HG03432 (cell line): ENCODE measurements at regions not wholly inside any gene's neighbourhood (a gene's known extent, or its start where the extent isn't known, plus 50 kb on each side); places are given as distances from the start of the nearest gene placed in this dataset.

ENCODE experiments used
- ATAC-seq: cut with Tn5 transposase; IDR thresholded peaks from one replicate; pipeline ENCODE4 v1.9.1; 2021; ENCODE audit warnings: mild to moderate bottlenecking, moderate library complexity; ENCODE audit not compliant: unreplicated experiment

GRCh38 chr15:93223803-93224202 is 134.8 kb upstream of the RGMA start:
- ATAC-seq = peak; percentile 79

DNA sequence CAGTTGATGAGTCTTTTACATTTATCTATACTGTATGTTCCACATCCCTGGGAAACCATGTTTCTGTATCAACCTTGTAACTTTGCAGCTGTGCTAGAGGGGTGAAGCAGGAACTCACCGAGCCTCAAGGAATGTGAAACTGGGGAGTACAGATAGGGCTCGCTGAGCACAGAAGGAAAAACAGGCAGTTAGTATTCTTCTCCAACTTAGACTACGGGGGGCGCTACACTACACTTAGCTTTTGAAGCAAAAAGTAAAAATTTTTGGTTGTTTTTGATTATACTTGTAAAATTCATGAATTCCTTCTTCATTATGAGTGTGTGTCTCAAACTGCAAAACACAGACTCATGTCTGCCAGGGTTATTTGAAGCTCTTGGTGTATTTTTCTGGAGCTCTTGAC is 132.7 kb upstream of the RGMA start:
- ATAC-seq = no peak

DNA sequence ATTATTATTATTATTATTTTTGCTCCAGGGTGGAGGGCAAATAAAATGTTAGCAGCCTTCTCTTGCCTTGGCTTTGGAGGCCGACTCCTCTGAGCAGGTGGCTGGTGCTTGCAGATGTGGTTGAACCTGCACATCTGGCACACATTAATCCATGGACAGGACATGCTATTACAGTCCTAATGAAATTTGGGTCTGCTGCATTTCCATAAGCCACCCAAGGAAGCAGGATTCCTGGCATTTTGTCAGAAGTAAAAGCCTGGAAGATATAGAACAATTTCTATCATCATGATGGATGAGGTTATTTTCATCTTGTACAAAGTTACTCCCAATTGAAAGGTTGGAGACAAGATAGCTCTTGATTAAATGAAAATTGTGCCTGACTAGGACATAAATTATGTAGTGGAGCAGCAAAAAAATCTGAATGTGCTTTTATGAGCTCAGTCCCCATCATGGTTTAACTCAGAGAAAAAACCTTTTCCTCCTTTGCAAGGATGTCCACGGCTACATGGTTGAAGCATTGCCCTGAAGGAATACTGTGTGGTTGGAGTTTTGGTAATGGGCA is 130.9 kb upstream of the RGMA start:
- no peak for ATAC-seq

GRCh38 chr15:93217343-93217742 is 128.3 kb upstream of the RGMA start:
- ATAC-seq = no peak

GRCh38 chr15:93214106-93214505 is 125.1 kb upstream of the RGMA start:
- no peak for ATAC-seq

DNA sequence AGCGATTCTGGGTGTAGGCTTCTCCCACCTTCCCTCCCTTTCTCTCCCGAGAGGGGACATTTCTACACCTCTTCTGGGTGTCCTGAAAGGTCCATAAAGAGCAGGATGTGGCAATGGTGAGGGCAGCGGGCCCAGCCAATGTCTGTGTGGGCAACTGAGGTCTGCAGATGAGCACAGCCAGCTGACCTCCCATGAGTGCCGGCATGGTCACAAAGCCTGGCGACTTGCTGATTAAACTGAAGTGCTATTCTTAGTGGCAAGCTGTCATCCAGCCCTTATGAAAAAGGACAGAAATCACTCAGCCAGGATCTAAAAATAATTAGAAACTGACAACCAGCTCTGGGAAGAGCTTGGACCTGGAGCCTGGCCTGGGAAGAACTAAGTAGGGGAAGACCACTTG is 124.3 kb upstream of the RGMA start:
- no peak for ATAC-seq

- no peak for ATAC-seq
These were observed 123.6 kb upstream of the RGMA start for GRCh38 chr15:93212578-93212977.

DNA sequence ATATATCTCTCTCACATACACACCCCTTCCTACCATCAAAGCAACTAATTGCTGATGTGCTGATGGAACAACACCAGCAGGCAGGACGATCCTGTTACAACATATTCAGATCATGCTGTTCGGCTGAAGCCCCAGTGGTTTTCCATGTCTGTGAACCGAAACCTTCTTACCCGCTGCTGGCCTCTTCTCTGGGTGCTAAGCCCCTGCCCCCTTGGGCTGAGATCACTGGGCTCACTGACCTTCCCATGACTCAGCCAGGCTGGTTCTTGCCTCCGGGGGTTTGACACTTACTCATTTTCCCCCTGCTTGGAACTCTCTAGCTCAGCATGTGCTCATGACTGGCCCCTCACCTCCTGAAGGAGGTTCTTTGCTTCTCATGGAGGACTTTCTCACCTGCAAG is 122.0 kb upstream of the RGMA start:
- no peak for ATAC-seq

DNA sequence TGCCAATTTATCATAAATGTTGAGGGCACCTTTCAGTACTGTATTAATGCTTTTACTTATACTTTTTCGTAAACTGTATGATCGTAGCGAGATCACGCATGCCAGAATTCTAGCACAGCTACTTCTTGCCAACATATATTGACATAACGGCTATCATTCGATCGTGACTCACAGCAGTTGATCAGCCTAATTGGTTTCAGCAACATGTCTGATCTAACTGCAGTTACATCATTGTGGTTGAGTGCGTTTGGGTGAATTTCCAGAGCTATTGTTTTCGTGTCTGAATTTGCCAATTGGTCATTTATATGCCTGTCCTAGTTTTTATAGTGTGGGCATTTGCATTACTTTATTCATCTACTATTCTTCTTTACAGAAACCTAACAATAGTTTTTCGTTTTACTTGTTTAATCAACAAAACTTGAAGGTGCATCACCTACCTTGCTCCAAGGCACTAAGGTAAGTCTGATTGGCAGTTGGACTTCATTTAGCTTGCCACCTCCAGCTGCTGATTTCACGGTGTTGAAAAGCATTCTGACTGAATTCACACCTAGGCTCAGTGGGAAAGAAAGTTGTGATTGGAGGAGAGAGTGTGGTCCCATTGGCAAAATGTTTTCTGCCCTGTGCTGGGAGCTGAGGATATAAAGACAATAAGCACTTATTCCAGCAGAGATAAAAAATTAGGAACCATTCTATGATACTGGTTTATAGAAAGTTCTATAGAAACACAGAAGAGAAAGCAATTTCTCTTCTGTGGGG is 120.9 kb upstream of the RGMA start:
- no peak for ATAC-seq

DNA sequence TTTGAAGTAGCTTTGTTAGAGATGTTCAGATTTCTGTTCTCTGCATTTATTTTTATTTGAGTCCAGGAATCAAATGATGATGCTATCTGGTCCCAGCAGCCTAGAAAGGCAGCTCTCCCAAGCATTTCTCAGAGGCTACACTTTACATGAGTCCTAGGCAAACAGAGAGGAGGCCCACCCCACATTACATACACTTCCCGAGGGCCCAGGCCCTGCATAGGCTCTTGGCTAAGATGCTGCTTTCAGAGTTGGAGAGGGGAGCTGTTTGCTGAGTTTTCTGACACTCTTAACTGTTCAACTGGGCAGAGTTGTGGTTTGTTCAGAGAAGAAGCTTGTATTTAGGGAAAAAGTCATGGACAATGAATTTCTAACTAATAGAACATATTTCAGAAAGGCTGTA is 117.9 kb upstream of the RGMA start:
- ATAC-seq = no peak

- ATAC-seq = no peak
These were observed 116.4 kb upstream of the RGMA start for GRCh38 chr15:93205413-93205812.

DNA sequence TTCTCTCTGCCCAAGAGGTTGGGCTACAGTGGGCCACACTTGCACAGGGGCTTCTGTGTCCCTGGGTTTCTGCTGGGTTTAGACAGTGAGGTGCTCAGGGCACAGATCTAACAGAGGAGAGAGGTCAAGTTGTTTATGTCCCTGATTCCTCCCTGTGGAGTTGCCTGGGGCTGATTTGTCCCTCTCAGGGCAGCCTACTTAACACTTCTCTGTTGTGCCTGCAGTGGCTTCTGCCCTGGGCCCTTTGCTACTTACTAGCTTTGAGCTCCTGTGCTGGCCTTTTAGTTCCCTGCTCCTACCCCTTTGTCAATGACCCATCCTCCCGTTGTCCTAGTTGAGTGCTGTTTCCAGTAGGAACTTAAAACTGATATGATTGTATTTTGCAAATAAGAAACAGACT is 114.0 kb upstream of the RGMA start:
- ATAC-seq = no peak

GRCh38 chr15:93202405-93202804 is 113.4 kb upstream of the RGMA start:
- no peak for ATAC-seq

- ATAC-seq = no peak
These were observed 112.9 kb upstream of the RGMA start for GRCh38 chr15:93201940-93202339.

- no peak for ATAC-seq
These were observed 111.8 kb upstream of the RGMA start for GRCh38 chr15:93200837-93201226.

DNA sequence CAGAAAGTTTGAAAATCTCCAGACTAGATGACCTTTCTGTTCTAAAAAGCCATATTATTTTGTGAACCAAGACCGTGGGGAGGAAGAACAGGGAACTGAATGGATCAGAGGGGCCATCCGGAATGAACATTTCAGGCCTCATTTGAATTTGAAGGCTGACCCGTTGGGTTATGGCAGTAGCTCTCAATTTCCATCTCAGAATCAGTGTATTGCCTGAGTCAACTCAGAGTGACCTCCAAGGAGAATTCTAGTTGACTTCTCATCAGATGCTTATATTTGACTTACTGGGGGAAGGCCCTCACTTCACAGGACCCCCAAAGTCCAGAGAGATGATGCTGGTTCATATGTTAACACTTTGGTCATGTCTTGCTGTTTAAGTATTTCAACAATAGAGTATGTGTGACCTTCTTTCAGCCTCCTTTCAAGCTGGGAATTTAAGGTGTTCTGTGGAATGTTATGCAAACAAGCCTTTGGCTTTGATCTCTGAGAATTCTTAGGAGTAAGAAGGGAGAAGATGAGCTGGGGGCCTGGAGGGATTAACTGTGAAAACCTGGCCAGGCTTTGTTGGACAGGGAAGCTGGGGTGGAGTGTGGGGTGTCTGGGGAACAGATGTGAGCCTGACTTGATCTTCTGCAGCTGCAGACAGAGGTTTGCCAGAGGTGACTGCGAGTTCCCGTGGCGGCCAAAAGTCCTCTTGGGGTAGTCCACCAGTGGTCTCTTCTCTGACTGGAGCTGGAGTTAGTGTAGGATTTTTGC is 111.2 kb upstream of the RGMA start:
- no peak for ATAC-seq

DNA sequence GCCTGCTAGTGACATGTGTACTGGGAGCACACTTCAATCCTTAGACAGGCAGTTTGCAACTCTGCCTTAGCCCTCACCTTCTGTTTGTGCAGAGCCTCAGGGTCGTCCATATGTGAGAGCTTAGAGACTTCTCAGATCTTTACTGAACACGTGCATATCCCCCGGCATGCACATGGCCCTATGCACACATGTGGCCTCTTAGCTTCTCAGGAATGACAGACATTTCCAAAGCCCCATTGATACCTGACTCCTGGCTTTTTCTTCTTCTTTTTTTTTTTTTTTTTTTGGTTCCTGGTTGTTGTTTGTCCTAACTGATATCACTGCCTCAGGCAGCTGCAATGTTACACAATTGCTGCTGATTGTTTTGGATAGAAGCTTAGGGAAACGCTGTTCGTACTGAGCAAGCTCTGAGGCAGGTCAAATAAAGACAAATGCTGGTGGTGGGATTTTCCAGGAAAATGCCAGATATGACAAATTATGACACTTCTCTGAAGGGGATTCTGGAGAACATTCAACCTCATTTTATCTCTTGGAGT is 107.2 kb upstream of the RGMA start:
- no peak for ATAC-seq

GRCh38 chr15:93195109-93195508 is 106.1 kb upstream of the RGMA start:
- no peak for ATAC-seq

GRCh38 chr15:93190238-93190637 is 101.2 kb upstream of the RGMA start:
- ATAC-seq = no peak

DNA sequence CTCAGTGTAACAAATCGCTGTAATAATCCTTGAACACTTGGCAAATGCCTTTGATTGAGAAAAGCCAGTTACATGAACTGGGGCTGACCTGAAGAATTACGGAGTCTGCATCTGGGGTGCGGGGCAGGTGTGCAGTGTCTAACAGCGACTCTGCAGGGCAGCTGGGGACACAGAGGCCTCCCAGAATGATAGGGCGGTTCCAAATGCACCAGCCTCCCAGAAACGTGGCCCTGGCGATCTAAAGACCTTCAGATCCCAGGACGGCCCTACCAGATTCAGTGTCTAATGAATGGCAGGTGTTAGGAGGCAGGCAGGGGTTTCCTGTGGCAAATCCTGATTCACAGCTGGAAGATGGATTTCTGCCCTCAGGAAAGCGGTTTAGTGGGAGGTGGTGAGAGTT is 100.5 kb upstream of the RGMA start:
- no peak for ATAC-seq

DNA sequence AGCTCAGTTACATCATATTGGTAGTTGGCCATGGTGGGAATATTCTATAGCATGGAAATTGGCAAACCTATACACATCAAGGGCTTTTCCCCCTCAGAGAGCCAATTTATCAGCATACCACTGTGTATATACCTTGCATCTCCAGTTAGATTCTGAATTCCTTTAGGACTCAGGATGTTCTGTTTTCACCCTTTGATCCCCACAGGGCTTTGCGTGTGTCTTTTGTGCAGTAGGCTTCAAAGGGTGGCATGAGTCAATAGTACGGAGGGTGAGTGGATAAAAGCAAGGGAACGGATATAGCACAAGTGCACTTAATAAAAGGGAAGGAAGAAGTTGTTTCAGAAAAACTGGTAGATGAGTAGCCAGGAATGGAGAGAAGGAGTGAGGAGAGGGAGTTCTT is 99.2 kb upstream of the RGMA start:
- ATAC-seq = no peak

DNA sequence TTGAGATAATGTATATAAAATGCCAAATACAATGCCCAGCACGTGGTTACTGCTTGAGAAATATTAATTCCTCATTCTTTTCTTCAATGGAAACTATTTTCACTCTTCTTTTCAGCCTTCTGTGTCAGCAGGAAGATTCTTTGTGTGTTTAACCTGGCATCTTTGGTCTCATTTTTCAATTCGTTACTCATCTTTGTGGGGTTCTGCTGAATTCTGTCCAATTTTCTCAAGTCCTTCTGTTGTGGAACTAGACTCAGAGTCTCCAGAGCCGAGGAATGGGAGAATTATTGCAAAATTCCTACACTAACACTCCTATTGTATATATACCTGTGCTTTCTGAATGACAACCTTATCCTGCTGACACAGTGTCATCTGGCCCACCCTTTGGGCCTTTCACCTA is 96.8 kb upstream of the RGMA start:
- no peak for ATAC-seq
